Activated CD8-positive, alpha-beta memory T cell treated with anti-CD3 and anti-CD28 coated beads, Interleukin-2, amount 50 U/mL, for 1 hour (primary cell): ENCODE measurements at regions not wholly inside any gene's neighbourhood (a gene's known extent, or its start where the extent isn't known, plus 50 kb on each side); places are given as distances from the start of the nearest gene placed in this dataset.
"Not testable (repeated sequence)": the region's sequence is repeated elsewhere in the genome, so short reads cannot be mapped to it uniquely, and the experiment has no call there.

Source experiments
- DNase-seq: peaks from one replicate; pipeline ENCODE4 v3.0.0-alpha.2; 2020; ENCODE audit errors: extremely low read depth

DNA sequence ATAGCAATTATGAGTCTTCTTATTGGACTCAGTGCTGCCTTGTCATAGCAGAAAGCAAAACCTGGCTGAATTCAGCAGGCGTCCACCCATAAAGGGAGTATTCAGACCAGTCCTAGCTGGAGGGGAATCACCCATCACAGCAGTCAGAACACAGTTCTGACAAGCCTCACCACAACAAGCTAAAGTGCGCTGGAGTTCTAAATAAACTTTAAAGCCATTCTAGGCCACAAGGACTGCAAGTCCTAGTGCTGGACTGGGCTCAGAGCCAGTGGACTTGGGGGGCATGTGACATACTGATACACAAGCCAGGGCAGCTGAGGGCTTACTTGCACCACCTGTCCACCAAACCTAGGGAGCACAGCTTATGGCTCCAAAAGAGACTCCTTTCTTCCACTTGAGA, 115.3 kb upstream of the PCSK5 start:
- no peak for DNase-seq

DNA sequence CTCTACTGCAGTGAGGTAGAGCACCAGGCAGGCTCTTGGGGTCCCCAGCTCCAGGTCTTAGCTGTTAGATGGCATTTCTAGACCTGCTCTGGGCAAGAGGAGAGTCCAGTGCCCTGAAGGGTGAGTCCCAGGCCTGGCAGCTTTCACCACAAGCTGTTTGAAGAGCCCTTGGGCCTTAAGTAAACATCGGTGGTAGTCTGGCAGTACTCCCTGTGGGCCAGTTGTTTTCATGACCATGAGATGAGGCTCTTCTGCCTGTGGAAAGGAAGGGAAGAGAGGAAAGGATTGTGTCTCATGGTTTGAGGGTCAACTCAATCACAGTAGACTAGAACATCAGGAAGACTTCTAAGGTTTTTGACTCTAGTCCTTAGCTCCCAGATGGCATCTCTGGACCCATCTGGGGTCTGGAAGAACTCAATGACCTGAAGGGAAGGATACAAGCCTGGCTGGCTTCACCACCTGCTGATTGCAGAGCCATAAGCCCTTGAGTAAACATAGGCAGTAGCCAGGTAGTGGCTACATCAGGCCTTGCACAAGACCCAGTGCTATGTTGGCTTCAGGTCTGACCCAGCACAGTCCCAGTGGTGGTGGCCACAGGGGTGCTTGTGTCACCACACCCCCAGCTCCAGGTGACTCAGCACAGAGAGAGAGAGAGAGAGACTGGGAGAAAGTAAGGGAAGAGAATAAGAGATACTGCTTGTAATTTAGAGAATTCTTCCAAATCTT, 114.3 kb upstream of the PCSK5 start:
- no peak for DNase-seq

DNA sequence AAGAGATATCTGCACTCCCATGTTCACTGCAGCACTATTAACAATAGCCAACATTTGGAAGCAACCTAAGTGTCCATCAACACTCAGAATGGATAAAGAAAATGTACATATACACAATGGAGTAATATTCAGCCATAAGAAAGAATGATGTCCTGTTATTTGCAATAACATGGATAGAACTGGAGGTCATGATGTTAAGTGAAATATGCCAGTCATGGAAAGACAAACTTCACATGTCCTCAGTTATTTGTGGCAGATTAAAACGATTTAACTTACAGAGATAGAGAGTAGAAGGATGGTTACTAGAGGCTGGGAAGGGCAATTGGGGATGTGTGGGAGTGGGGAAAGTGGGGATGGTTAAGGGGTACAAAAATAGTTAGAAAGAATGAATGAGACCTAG, 110.3 kb upstream of the PCSK5 start:
- no peak for DNase-seq

DNA sequence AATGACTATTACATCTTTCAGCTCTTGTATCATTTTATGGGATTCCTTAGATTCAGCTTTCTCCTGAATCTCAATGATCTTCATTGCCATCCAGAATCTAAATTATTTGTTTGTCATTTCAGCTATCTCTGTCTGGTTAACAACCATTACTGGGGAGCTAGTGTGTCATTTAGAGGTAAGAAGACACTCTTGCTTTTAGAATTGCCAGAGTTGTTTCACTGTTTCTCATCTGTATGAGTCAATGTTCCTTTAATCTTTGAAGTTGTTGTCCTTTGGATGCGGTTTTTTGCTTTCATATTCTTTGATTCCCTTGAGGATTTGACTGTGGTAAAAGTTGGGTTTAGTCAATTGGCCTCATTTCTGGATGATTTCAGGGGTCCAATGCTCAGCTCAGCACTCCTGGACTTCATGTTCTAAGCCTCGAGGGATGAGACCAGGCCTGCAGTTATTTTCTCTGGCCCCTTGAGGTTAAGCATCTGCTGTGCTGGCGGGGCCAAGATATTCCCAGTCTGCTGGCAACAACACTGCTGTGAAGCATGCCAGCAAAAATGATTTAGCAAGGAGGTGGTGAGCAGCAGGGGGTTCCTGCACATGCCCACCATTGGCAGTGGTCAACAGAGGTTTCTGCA, 102.4 kb upstream of the PCSK5 start:
- DNase-seq = no peak

DNA sequence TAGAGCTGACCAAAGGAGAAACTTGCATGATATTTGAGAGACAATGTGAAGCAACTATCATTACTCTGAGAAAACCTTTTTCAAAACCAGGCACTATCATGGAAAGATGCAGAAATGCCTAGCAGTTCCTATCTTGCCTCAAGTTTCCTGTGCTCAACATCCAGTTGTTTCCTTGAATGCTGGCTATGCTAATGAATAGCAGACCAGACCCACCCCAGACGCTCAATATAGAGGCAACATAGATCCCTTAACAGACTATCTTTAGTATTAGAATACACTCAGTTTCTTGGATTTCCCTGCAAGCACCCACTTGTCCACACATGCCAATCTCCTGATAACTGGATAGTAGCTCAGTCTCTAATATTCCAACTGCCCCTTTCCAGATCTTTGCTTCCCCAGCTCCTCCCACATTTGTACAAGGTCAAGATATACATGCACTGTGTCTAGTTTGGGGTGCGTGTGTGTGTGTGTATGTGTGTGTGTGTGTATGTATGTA, 93.3 kb upstream of the PCSK5 start:
- DNase-seq = no peak

DNA sequence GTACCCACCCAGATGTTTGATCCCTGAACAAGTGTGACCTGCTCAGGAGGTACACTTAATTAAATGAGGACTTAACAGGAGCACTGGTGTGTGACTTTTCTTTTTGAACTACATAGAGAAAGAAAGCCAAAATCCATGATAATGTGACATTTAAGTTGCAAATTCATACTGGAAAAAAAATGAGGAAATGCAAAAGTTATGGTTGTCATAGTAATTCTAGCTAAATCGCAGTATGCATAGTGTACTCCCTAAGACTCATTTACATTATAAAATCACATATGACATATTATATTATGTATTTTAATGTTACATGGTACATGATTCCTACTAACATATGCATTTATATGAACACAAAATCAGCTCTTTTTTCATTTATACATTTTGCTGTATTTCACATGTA, 92.0 kb upstream of the PCSK5 start:
- no peak for DNase-seq

- DNase-seq = no peak
Measured at GRCh38 chr9:75803130-75803529, 87.3 kb upstream of the PCSK5 start.

DNA sequence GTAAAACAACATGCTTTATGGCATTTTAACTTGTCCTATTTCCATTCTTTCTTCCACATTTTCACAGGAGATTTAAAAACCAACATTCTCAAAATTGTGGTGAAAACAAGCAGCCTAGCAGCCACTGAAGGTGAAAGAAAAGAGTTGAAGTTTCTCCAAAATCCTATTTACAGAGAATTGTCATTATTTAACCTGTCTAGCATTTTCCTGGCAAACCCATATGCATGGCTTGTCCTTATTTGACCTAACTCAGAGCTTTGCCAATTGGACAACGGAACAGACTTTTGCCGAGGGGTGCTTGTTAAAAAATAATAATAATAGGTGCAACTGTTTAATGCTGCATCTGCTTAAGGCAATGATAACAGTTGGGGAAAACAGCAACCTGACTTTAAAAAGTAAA, 80.4 kb upstream of the PCSK5 start:
- DNase-seq = no peak

- no peak for DNase-seq
Measured at GRCh38 chr9:75811692-75812091, 78.8 kb upstream of the PCSK5 start.

- no peak for DNase-seq
Measured at GRCh38 chr9:75812141-75812540, 78.3 kb upstream of the PCSK5 start.

- no peak for DNase-seq
Measured at GRCh38 chr9:75814667-75815066, 75.8 kb upstream of the PCSK5 start.

DNA sequence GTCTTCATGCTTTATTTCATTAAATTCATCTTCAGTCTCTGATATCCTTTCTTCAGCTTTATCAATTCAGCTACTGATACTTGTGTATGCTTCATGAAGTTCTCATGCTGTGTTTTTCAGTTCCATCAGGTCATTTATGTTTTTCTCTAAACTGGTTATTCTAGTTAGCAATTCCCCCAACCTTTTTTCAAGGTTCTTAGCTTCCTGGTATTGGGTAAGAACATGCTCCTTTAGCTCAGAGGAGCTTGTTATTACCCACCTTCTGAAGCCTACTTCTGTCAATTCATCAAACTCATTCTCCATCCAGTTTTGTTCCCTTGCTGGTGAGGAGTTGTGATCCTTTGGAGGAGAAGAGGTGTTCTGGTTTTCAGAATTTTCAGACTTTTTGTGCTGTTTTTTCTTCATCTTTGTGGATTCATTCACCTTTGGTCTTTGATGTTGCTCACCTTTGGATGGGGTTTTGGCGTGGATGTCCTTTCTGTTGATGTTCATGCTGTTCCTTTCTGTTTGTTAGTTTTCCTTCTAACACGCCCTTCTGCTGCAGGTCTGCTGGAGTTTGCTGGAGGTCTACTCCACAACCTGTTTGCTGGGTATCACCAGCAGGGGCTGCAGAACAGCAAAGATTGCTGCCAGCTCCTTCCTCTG, 69.9 kb upstream of the PCSK5 start:
- not testable (repeated sequence) for DNase-seq

- no peak for DNase-seq
Measured at GRCh38 chr9:75823151-75823550, 67.3 kb upstream of the PCSK5 start.

GRCh38 chr9:75824816-75825568, 65.5 kb upstream of the PCSK5 start:
- no peak for DNase-seq

GRCh38 chr9:75826314-75826713, 64.2 kb upstream of the PCSK5 start:
- DNase-seq = no peak

GRCh38 chr9:75830303-75830702, 60.2 kb upstream of the PCSK5 start:
- DNase-seq = no peak

DNA sequence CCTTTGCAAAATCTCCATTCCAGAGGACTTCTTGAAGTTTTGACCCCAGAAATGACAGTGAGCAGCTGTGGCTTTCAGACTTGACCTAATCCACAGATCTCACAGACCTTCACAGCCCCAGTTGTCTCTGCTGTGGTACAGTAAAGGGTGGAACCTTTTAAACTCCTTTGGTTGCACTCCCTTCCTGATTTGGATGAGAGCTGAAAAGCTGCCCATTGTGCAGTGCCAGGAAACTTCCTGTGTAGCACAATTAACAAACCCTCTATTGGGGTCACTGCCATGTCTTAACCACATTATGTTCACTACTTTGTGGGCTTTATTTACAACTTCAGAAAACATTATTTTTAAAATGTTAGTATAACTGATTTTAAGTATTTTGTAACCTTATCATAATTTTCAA, 56.7 kb upstream of the PCSK5 start:
- no peak for DNase-seq

- DNase-seq = no peak
Measured at GRCh38 chr9:75834878-75835277, 55.6 kb upstream of the PCSK5 start.
